Smooth muscle cell (in vitro differentiated cells): ENCODE measurements at regions not wholly inside any gene's neighbourhood (a gene's known extent, or its start where the extent isn't known, plus 50 kb on each side); places are given as distances from the start of the nearest gene placed in this dataset.
A peak's percentile ranks its signal among the peaks of the same experiment; 100 is the strongest.

Experiments used
- DNase-seq: peaks from one replicate; lab custom pipeline; 2025; ENCODE audit not compliant: unreplicated experiment; lab: John Stamatoyannopoulos, UW
- H2AFZ ChIP-seq: fragments of 200-600 bp; sonication (generic); 2 replicates; pipeline ENCODE4 v1.6.0; 2016; ENCODE audit warnings: antibody characterized with exemption, low read depth, mild to moderate bottlenecking
- H3F3A ChIP-seq: fragments of 200-600 bp; sonication (generic); 2 replicates; pipeline ENCODE4 v1.6.0; 2017; ENCODE audit warnings: antibody characterized with exemption, low read depth
- H3K27ac ChIP-seq: fragments of 200-600 bp; sonication (generic); 2 replicates; pipeline ENCODE4 v1.5.1; 2016; ENCODE audit warnings: low read depth, mild to moderate bottlenecking
- H3K27me3 ChIP-seq: fragments of 200-600 bp; sonication (generic); 2 replicates; pipeline ENCODE4 v1.6.1; 2016; ENCODE audit warnings: low read depth, mild to moderate bottlenecking
- H3K36me3 ChIP-seq: fragments of 200-600 bp; sonication (generic); 2 replicates; pipeline ENCODE4 v1.5.1; 2016; ENCODE audit warnings: low read depth
- H3K4me1 ChIP-seq: fragments of 200-600 bp; sonication (generic); 2 replicates; pipeline ENCODE4 v1.5.1; 2016; ENCODE audit warnings: low read depth
- H3K4me2 ChIP-seq: fragments of 200-600 bp; sonication (generic); 2 replicates; pipeline ENCODE4 v1.6.0; 2016; ENCODE audit warnings: mild to moderate bottlenecking
- H3K4me3 ChIP-seq: fragments of 200-600 bp; sonication (generic); 2 replicates; pipeline ENCODE4 v1.5.1; 2016; ENCODE audit warnings: mild to moderate bottlenecking
- H3K79me2 ChIP-seq: fragments of 200-600 bp; sonication (generic); 2 replicates; pipeline ENCODE4 v1.6.0; 2016; ENCODE audit warnings: low read depth, mild to moderate bottlenecking
- H3K9ac ChIP-seq: fragments of 200-600 bp; sonication (generic); 2 replicates; pipeline ENCODE4 v1.6.0; 2016; ENCODE audit warnings: low read depth
- H3K9me3 ChIP-seq: fragments of 200-600 bp; sonication (generic); replicated peaks from 2 replicates; pipeline ENCODE4 v1.5.1; 2016; ENCODE audit warnings: low read depth
- H4K20me1 ChIP-seq: fragments of 200-600 bp; sonication (generic); 2 replicates; pipeline ENCODE4 v1.6.0; 2016; ENCODE audit warnings: low read depth
- WGBS: methylation state at CpG from one replicate; pipeline ENCODE4 v1.1.7; 2016; ENCODE audit warnings: low lambda C conversion rate; 5-methylcytosine and 5-hydroxymethylcytosine counted together
- TF ChIP-seq, protein P1 (sequence below): fragments of 200-600 bp; sonication (generic); IDR thresholded peaks from 2 replicates; pipeline ENCODE4 v1.5.1; 2017; ENCODE audit warnings: borderline replicate concordance, mild to moderate bottlenecking, antibody characterized with exemption; ENCODE audit not compliant: insufficient read depth, poor library complexity, severe bottlenecking

DNA sequence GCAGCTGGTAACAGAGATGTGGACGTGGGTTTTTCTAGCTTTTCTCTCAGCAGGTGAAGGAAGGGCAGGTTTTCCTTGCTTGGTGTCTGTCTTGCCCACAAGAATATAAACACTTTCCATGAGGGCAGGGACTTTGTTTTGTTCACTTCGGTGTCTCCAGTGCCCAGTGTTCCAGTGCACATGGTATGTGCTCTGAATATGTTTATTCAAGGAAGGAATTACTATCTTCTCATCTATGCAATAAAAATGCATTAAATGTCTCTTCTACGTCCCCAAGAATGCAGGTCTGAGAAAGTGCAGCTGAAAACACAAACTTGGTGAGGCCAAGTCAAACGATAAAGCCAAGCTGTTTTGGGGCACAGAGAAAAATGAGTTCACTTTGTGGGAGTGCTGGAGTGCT lies 56.3 kb upstream of the PLET1 start:
- DNase-seq: no peak
- H3K9me3 ChIP-seq: no peaks in the 10 kb centered on the region
- peaks cover 5% of the 10 kb centered on the region for H3K27me3 ChIP-seq
- TF ChIP-seq, protein P1, sequence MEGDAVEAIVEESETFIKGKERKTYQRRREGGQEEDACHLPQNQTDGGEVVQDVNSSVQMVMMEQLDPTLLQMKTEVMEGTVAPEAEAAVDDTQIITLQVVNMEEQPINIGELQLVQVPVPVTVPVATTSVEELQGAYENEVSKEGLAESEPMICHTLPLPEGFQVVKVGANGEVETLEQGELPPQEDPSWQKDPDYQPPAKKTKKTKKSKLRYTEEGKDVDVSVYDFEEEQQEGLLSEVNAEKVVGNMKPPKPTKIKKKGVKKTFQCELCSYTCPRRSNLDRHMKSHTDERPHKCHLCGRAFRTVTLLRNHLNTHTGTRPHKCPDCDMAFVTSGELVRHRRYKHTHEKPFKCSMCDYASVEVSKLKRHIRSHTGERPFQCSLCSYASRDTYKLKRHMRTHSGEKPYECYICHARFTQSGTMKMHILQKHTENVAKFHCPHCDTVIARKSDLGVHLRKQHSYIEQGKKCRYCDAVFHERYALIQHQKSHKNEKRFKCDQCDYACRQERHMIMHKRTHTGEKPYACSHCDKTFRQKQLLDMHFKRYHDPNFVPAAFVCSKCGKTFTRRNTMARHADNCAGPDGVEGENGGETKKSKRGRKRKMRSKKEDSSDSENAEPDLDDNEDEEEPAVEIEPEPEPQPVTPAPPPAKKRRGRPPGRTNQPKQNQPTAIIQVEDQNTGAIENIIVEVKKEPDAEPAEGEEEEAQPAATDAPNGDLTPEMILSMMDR: no peak
- H3K4me1 ChIP-seq: no peaks in the 10 kb centered on the region
- no peak overlapping the region for H3K9ac ChIP-seq
- H3K27ac ChIP-seq: no peak overlapping the region
- 79% methylated on average over 4 of the region's 4 CpGs for WGBS
- H2AFZ ChIP-seq: no peak overlapping the region
- no peaks in the 10 kb centered on the region for H3F3A ChIP-seq
- no peaks in the 10 kb centered on the region for H3K79me2 ChIP-seq
- no peaks in the 10 kb centered on the region for H3K36me3 ChIP-seq
- H4K20me1 ChIP-seq: no peaks in the 10 kb centered on the region
- H3K4me2 ChIP-seq: no peak overlapping the region
- no peak overlapping the region for H3K4me3 ChIP-seq

DNA sequence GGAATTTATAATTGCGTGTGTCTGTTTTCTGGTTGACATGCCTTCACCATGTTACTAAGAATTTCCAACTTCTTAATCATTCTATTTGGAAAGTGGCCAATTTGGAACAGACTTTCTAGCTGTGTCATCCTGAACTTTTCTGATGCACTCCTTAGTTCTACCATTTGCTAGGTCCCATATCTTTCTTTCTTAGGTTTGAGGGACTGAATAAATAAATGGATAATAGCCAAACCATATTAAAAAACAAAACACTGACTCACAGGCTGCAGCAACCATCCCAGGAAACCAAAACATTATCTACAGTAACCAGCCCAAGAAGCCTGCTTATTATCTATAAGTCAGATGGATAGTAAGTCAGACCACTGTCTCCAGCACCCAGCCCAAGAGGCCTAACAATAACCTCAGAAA lies 57.5 kb upstream of the PLET1 start:
- no peaks in the 10 kb centered on the region for H4K20me1 ChIP-seq
- WGBS: 23% methylated on average over 1 of the region's 1 CpG
- no peaks in the 10 kb centered on the region for H3K79me2 ChIP-seq
- H3K27ac ChIP-seq: peak overlapping the region; percentile 12
- H3K4me3 ChIP-seq: no peak overlapping the region
- TF ChIP-seq, protein P1: no peak
- H3K4me2 ChIP-seq: no peak overlapping the region
- peaks cover 2% of the 10 kb centered on the region for H3K27me3 ChIP-seq
- H3K9me3 ChIP-seq: no peaks in the 10 kb centered on the region
- no peaks in the 10 kb centered on the region for H3F3A ChIP-seq
- no peaks in the 10 kb centered on the region for H3K4me1 ChIP-seq
- no peak overlapping the region for H3K9ac ChIP-seq
- no peaks in the 10 kb centered on the region for H3K36me3 ChIP-seq
- H2AFZ ChIP-seq: no peak overlapping the region
- DNase-seq: no peak

DNA sequence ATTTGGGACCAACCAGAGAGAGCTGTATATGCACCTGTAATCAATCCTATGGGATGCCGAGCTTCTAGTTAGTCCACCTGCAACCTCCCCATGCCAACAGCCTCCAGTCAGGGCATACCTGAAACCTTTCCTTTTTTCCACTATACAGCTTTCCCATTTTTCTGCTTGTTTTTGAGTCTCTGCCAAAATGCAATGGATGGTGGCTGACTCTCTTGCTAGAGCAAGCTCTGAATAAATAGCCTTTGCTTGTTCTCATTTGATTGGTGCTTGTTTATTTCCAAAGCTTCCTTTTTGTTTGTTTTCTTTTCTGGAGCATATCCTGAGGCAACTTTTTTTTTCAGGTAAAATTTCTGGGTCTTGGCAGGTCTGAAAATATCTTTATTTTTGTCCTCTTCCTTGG lies 58.0 kb upstream of the PLET1 start:
- Histone ChIP-seq H3K4me3 (no peak overlapping the region), H2AFZ (no peak overlapping the region), H3K36me3 (no peaks in the 10 kb centered on the region), H3F3A (no peaks in the 10 kb centered on the region), H3K9me3 (no peaks in the 10 kb centered on the region), H3K4me1 (no peaks in the 10 kb centered on the region), H4K20me1 (no peaks in the 10 kb centered on the region), H3K27me3 (no peaks in the 10 kb centered on the region), H3K9ac (no peak overlapping the region), H3K4me2 (no peak overlapping the region), H3K27ac (peak overlapping the region; percentile 12), H3K79me2 (no peaks in the 10 kb centered on the region)
- TF ChIP-seq, protein P1: no peak
- WGBS: 94% methylated on average over 1 of the region's 1 CpG
- DNase-seq: no peak

DNA sequence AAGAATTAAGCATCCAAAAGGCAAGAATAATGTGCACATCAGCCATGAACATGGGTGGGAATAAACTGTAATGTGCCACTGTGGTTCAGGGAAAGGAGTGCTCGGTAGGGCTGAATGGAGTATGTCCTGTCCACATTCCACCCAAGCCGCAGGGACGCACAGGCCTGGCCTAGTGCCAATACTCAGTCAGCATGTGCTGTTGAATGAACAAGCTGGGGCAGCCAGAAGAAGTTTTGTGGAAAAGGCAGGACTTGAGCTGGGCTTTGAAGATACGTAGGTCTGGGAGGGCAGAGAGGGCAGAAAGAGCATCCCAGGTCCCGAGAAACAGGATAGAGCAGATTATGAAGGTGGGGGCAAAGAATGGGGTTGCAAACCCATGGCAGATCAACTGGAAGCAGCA lies 60.0 kb upstream of the PLET1 start:
- H3K4me3 ChIP-seq: no peak overlapping the region
- H4K20me1 ChIP-seq: no peaks in the 10 kb centered on the region
- no peak overlapping the region for H3K9ac ChIP-seq
- no peaks in the 10 kb centered on the region for H3K79me2 ChIP-seq
- no peaks in the 10 kb centered on the region for H3K27me3 ChIP-seq
- H3K9me3 ChIP-seq: no peaks in the 10 kb centered on the region
- no peaks in the 10 kb centered on the region for H3K36me3 ChIP-seq
- no peak overlapping the region for H3K27ac ChIP-seq
- no peaks in the 10 kb centered on the region for H3K4me1 ChIP-seq
- TF ChIP-seq, protein P1: no peak
- 52% methylated on average over 5 of the region's 5 CpGs for WGBS
- H3K4me2 ChIP-seq: peak overlapping the region; percentile 37
- H3F3A ChIP-seq: no peaks in the 10 kb centered on the region
- H2AFZ ChIP-seq: no peak overlapping the region
- DNase-seq: no peak
